OCI-LY1 (cell line): ENCODE measurements at regions not wholly inside any gene's neighbourhood (a gene's known extent, or its start where the extent isn't known, plus 50 kb on each side); places are given as distances from the start of the nearest gene placed in this dataset.

ENCODE experiments used
- H2AFZ ChIP-seq: fragments of 200-600 bp; sonication (generic), shearing (Covaris generic); 2 replicates; pipeline ENCODE4 v1.6.0; 2014; ENCODE audit warnings: antibody characterized with exemption, mild to moderate bottlenecking, low read length
- H3F3A ChIP-seq: fragments of 200-600 bp; sonication (generic), shearing (Covaris generic); 2 replicates; pipeline ENCODE4 v1.6.0; 2014; ENCODE audit warnings: mild to moderate bottlenecking, antibody characterized with exemption, low read length, moderate library complexity; ENCODE audit not compliant: insufficient read depth
- H3K27ac ChIP-seq: fragments of 200-600 bp; sonication (generic); 2 replicates; pipeline ENCODE4 v1.5.1; 2014; ENCODE audit warnings: low read length, mixed run types, mild to moderate bottlenecking, low read depth; ENCODE audit not compliant: poor library complexity, severe bottlenecking
- H3K27me3 ChIP-seq: fragments of 200-600 bp; sonication (generic); 2 replicates; pipeline ENCODE4 v1.6.0; 2014; ENCODE audit warnings: antibody characterized with exemption, mild to moderate bottlenecking, low read length, moderate library complexity; ENCODE audit not compliant: insufficient read depth
- H3K36me3 ChIP-seq: fragments of 200-600 bp; sonication (generic); 2 replicates; pipeline ENCODE4 v1.6.1; 2014; ENCODE audit warnings: mild to moderate bottlenecking, antibody characterized with exemption, low read length, moderate library complexity, mixed read lengths; ENCODE audit not compliant: insufficient read depth
- H3K4me1 ChIP-seq: fragments of 200-600 bp; sonication (generic); 2 replicates; pipeline ENCODE4 v1.5.1; 2014; ENCODE audit warnings: mild to moderate bottlenecking, low read length, moderate library complexity; ENCODE audit not compliant: insufficient read depth, severe bottlenecking
- H3K4me2 ChIP-seq: fragments of 200-600 bp; sonication (generic), shearing (Covaris generic); 2 replicates; pipeline ENCODE4 v1.6.1; 2014; ENCODE audit warnings: low read length
- H3K4me3 ChIP-seq: fragments of 200-600 bp; sonication (generic); 2 replicates; pipeline ENCODE4 v1.5.1; 2014; ENCODE audit warnings: low read length, low read depth, mild to moderate bottlenecking, mixed read lengths; ENCODE audit not compliant: poor library complexity, severe bottlenecking
- H3K79me2 ChIP-seq: fragments of 200-600 bp; shearing (Covaris generic); 2 replicates; pipeline ENCODE4 v1.6.1; 2016; ENCODE audit warnings: mixed run types, low read length, mixed read lengths; ENCODE audit not compliant: insufficient read depth
- H3K9ac ChIP-seq: fragments of 200-600 bp; sonication (generic), shearing (Covaris generic); 2 replicates; pipeline ENCODE4 v1.6.1; 2014; ENCODE audit warnings: mild to moderate bottlenecking, low read length, mixed read lengths
- H3K9me2 ChIP-seq: fragments of 200-600 bp; sonication (generic), shearing (Covaris generic); 2 replicates; pipeline ENCODE4 v1.6.1; 2014; ENCODE audit warnings: low read depth, mild to moderate bottlenecking, low read length, mixed read lengths
- H3K9me3 ChIP-seq: fragments of 200-600 bp; shearing (Covaris generic); 2 replicates; pipeline ENCODE4 v1.6.1; 2014; ENCODE audit warnings: low read length, mixed read lengths
- H4K20me1 ChIP-seq: fragments of 200-600 bp; sonication (generic), shearing (Covaris generic); 2 replicates; pipeline ENCODE4 v1.6.0; 2016; ENCODE audit warnings: mild to moderate bottlenecking, low read length; ENCODE audit not compliant: insufficient read depth
- CTCF ChIP-seq: fragments of 200-600 bp; sonication (generic), shearing (Covaris generic); IDR thresholded peaks from 2 replicates; pipeline ENCODE4 v1.5.1; 2017; ENCODE audit warnings: mild to moderate bottlenecking, antibody characterized with exemption, low read length, moderate library complexity, mixed read lengths
- EZH2 ChIP-seq: fragments of 200-600 bp; sonication (generic), shearing (Covaris generic); IDR thresholded peaks from 2 replicates; pipeline ENCODE4 v1.8.0; 2017; ENCODE audit warnings: borderline replicate concordance, mixed run types, mild to moderate bottlenecking, antibody characterized with exemption, low read length, moderate library complexity, mixed read lengths

GRCh38 chr2:5484868-5485267 is 207.3 kb upstream of the SOX11 start:
- TF ChIP-seq CTCF (no peak), EZH2 (no peak)
- Histone ChIP-seq H3K9me3 (no peaks in the 10 kb centered on the region), H3K4me1 (no peaks in the 10 kb centered on the region), H2AFZ (no peak overlapping the region), H3F3A (no peaks in the 10 kb centered on the region), H3K9ac (no peak overlapping the region), H4K20me1 (no peaks in the 10 kb centered on the region), H3K4me3 (no peak overlapping the region), H3K4me2 (no peak overlapping the region), H3K79me2 (no peaks in the 10 kb centered on the region), H3K36me3 (no peaks in the 10 kb centered on the region), H3K9me2 (no peaks in the 10 kb centered on the region), H3K27ac (no peak overlapping the region), H3K27me3 (no peaks in the 10 kb centered on the region)

GRCh38 chr2:5491523-5491922 is 200.7 kb upstream of the SOX11 start:
- Histone ChIP-seq H3K9me3 (no peaks in the 10 kb centered on the region), H3K4me1 (no peaks in the 10 kb centered on the region), H3K27me3 (no peaks in the 10 kb centered on the region), H3K9ac (no peak overlapping the region), H4K20me1 (no peaks in the 10 kb centered on the region), H3K9me2 (no peaks in the 10 kb centered on the region), H3K36me3 (no peaks in the 10 kb centered on the region), H3K4me2 (no peak overlapping the region), H2AFZ (no peak overlapping the region), H3K79me2 (no peaks in the 10 kb centered on the region), H3K4me3 (no peak overlapping the region), H3K27ac (no peak overlapping the region), H3F3A (no peaks in the 10 kb centered on the region)
- TF ChIP-seq EZH2 = no peak
- no peak for TF ChIP-seq CTCF

GRCh38 chr2:5493256-5493655 is 198.9 kb upstream of the SOX11 start:
- no peaks in the 10 kb centered on the region for H3K9me3 ChIP-seq
- H3F3A ChIP-seq = no peaks in the 10 kb centered on the region
- no peaks in the 10 kb centered on the region for H3K27me3 ChIP-seq
- H4K20me1 ChIP-seq = no peaks in the 10 kb centered on the region
- H3K4me2 ChIP-seq = no peak overlapping the region
- H2AFZ ChIP-seq = no peak overlapping the region
- TF ChIP-seq CTCF = no peak
- no peak for TF ChIP-seq EZH2
- H3K9me2 ChIP-seq = no peaks in the 10 kb centered on the region
- no peak overlapping the region for H3K27ac ChIP-seq
- H3K79me2 ChIP-seq = no peaks in the 10 kb centered on the region
- no peak overlapping the region for H3K9ac ChIP-seq
- no peak overlapping the region for H3K4me3 ChIP-seq
- H3K4me1 ChIP-seq = no peaks in the 10 kb centered on the region
- H3K36me3 ChIP-seq = no peaks in the 10 kb centered on the region
